GM21360 (cell line): ENCODE measurements at regions not wholly inside any gene's neighbourhood (a gene's known extent, or its start where the extent isn't known, plus 50 kb on each side); places are given as distances from the start of the nearest gene placed in this dataset.
A peak's percentile ranks its signal among the peaks of the same experiment; 100 is the strongest.
"Not testable (repeated sequence)": the region's sequence is repeated elsewhere in the genome, so short reads cannot be mapped to it uniquely, and the experiment has no call there.

Experiments
- ATAC-seq: cut with Tn5 transposase; IDR thresholded peaks from one replicate; pipeline ENCODE4 v1.9.1; 2021; ENCODE audit warnings: mild to moderate bottlenecking, moderate library complexity; ENCODE audit not compliant: unreplicated experiment

DNA sequence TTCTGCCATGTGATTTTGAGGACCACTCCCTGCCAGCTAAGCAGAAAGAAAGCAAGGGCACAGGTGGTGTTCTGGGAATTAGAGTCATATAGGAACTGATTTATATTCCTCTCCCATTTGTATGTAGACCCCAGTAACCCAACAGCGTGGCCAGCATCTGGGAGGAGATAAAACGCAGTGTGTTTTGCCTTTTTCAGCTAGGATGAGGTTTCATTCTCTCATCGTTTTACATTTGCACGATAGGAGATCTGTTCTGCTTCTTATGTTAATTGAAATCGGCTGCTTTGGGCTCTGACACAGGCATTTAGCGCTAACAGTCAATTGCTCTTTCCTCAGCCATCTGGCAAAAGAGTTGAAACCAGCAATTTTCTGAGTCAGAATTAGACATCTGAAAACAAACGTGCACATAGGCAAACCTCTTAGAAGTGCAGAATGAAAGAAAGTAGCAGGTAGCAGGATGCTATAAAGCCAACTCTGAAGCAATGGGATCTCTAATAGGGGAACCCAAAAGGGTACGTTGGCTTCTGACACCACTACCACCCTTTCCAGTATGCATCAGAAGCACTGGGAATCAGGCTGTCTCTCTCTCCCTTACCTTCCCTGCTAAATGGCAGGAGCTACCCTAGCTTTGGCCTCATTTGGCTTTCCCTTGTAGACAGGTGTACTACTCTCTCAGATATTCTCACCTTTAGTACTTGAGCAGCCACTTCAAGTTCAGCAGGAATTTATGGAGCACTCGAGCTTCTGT lies 219.1 kb downstream of the PHLDA1 start:
- ATAC-seq = no peak

DNA sequence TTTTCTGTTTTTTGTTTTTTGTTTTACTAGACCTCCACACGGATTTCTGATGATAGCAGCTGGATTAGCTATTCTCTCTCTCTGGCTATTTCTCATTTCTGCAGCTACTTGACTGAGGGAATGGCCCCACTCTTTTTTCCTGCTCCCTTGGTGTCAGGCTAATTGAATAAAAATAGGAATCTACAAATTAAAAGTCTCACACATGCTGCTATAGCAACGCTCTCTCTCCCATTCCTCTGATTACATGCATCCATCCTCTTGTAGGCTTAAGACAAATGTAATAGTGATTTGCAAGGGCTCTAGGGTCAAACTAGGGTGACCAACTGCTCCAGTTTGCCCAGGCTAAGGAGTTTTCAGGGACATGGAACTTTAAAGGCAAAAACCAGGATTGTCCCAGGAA lies 221.8 kb downstream of the PHLDA1 start:
- no peak for ATAC-seq

GRCh38 chr12:75807494-75807893 lies 224.1 kb downstream of the PHLDA1 start:
- no peak for ATAC-seq

GRCh38 chr12:75805905-75806304 lies 225.7 kb downstream of the PHLDA1 start:
- no peak for ATAC-seq

DNA sequence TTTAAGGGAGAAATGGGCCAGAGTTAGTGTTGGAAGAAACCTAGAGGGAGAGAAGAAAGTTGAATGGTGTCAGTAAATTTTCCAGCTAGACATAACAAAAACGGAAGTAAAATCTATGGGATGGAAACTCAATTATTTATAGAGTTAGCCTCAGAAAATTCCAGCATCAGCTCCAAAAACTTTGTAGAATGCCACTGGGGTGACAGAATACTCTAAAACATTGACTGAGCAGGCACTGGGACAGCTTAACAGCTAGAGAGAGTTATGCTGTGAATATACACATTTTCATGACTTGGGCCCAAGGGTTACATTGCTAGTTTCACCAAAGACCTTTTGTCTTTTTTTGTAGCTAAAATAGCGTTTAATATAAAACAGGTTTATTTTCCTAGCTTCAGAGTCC lies 226.3 kb downstream of the PHLDA1 start:
- no peak for ATAC-seq

DNA sequence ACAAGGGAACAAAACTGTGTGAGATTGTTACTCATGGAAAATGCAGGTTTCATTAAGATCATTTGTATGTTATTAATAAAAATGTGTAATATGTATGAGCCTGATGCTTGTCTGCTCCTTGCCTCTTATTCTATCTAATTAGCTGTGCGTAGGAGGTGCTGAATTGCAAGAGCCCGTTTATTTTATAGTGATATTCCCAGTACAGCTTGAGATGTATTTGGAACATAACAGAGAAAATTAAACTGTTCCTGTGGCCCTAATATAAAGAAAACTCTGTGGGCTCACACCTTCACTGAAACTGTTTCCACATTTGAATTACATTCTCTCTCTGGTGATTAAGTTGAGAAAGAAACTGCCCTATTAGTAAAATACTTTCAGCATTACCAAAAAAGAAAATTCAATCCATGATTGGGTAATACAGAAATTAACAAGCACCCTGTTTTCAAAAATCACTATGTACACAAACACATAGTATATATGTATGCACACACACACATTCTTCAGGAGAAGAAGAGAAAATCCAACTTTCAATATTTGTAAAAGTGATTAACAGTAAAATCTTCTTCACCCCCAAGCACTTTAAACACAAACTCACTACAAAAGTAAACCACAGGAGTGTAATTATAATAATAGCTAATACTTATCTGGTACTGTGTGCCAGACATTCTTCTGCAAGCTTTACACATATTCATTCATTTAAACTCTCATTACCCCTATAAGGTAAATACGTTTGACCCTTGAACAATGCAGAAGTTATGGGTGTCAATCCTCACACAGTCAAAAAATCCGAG lies 233.2 kb downstream of the PHLDA1 start:
- ATAC-seq = no peak

DNA sequence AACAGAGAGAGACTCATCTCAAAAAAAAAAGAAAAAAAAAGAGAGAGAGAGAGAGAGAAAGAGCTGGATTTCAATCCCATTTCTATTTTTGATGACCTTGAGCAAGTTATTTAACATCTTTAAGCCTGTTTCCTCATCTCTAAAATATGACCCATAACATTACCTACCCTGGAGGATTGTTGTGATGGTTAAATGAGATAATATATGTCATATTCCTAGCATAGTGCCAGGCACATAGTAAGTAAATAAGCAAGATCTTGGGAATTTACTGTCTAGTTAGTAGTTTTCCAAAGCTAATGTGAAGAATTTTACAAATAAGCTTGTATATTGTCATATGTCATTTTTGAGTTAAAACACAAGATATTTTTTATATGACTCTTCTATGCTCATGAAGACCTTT lies 236.5 kb downstream of the PHLDA1 start:
- no peak for ATAC-seq

- ATAC-seq = no peak
These were observed 238.9 kb downstream of the PHLDA1 start for GRCh38 chr12:75792687-75793086.

GRCh38 chr12:75790219-75790618 lies 241.4 kb downstream of the PHLDA1 start:
- ATAC-seq = no peak

DNA sequence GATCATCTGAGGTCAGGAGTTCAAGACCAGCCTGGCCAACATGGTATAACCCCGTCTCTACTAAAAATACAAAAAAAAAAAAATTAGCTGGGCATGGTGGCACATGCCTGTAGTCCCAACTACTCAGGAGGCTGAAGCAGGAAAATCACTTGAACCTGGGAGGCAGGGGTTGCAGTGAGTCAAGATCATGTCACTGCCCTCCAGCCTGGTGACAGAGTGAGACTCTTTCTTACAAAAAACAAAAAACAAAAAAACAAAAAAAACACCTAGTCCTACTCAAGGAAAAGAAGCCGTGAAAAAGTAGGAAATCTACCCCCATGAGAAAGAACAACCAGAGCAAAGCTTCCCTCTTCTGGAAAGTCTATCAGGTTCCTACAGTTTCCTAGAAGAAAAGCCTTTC lies 244.4 kb downstream of the PHLDA1 start:
- ATAC-seq = not testable (repeated sequence)

- no peak for ATAC-seq
These were observed 245.5 kb downstream of the PHLDA1 start for GRCh38 chr12:75786070-75786469.

- ATAC-seq = no peak
These were observed 247.0 kb downstream of the PHLDA1 start for GRCh38 chr12:75784591-75784990.

GRCh38 chr12:75783093-75783877 lies 248.3 kb downstream of the PHLDA1 start:
- no peak for ATAC-seq

DNA sequence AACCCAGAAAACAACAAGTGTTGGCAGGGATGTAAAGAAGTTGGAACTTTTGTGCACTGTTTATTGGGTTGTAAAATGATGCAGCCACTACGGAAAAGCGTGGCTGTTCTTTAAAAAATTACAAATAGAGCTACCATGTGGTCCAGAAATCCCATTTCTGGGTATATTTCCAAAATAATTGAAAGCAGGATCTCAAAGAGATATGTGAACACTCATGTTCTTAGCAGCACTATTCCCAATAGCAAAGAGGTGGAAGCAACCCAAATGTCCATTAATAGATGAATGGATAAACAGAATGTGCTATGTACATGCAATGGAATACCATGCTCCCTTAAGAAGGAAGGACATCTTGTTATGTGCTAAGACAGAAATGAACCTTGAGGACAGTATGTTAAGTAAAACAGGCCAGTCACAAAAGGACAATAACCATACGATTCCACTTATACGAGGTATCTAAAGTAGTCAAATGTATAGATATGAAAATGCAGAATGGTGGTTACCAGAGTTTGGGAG lies 249.5 kb downstream of the PHLDA1 start:
- ATAC-seq = no peak

DNA sequence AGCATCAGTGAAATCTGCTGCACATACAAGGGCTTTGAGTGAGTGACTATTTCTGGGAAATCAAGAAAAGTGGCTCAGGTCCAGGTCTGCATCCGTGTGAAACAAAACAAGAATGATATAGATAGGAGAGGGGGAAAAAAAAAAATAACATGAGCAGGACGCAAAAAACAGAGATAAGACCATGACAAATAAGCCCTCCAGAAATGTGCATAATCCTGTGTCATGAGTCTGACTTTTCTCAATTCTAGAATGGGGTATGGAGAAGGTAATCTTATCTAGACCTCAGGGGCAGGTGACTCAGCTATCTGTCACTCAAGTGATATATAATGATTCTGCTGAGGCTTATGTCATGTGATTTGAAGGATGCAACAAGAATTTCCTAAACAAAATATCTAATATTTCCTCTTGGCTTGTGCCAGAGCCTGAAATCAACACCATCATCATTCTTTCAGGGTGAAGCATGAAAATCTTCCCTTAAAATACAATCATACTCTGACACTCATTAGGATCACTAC lies 250.0 kb downstream of the PHLDA1 start:
- ATAC-seq = no peak

DNA sequence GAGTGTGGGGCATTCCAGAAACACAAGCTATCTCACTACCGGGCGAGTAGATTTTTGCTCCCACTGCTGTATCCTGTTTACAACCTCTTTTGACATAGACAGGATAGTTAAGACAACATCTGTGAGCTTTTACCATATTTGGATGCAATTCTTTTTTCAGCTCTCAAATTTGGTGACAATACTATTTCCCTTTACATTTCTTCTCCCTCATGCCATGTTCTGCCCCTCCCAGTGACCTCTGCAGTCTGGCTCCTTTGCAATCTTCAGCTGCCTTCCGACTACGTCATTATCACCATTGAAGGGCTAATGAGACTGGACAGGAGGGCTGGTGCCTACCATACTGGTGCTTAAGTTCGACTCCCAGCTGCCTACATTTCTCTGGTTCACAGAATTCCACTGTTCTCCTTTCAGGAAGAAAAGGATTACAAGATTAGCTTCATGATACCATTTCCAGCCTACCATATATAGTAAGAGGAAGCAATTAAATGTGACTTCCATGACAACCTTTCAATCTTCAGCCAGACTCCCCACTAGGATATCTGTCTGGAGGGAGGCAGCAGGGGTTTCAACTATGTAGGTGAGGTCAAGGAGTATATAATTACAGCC lies 251.6 kb downstream of the PHLDA1 start:
- ATAC-seq = no peak

DNA sequence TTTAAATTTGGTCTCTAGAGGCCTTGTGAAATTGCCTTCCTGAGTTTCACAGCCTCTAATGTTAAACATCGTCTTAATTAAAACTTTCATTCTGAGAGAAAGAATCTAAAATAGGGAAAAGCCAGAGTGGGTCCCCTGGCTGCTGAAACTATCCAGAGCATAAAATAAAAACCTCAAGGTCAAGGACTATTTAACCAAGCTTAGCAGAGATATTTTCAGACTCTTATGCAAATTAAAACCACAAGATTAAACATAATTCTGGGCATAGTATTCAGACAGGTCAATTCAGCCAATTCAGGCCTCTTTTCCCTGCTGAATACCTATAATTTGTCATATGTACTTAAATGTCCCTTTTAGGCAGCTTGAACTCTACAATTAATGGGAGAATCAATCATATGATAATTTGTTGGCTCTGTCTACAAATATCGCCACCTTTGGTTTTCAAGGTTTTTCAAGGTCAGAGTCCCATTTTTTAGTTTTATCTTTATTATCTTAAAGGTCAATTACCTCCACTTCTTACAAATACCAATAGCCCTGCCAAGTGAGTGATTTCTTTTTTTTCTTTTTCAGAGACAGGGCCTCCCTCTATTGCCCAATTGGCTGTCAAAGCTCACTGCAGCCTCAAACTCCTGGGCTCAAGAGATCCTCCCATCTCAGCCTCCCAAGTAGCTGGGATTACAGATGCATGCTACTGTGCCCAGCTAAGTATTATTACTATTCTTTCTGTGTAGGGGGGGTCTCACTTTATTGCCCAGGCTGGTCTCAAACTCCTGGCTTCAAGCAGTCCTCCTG lies 257.1 kb downstream of the PHLDA1 start:
- peak; percentile 49 for ATAC-seq

DNA sequence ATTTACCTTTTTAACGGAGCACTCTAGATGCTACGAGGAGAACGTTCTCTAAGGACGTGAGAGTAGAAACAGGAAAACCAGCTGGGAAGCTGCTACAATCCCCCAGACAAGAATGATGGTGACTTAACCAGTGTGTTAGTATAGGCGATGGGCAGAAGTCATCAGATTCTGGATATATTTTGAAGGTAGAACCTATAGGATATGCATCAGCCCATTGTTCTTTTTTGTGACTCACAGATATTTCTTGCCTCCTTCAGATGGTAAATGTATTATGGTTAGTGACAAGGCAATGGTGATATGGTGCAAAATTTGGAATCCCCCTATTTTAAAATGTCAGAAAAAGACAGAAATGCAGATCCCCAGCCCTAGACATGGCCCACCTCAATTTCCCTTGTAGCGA lies 258.2 kb downstream of the PHLDA1 start:
- no peak for ATAC-seq

DNA sequence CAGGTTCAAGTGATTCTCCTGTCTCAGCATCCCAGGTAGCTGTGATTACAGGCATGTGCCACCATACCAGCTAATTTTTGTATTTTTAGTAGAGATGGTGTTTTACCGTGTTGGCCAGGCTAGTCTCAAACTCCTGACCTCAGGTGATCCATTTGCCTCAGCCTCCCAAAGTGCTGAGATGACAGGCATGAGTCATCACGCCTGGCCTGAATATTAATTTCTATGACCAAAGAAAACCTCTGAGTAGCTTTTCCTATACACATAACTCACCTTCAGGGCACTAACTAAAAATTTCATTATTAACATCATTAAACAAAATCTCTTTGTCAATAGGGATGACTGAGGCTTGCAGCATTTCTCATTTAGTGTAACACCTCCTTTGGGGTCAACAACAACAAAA lies 259.6 kb upstream of the KRR1 start:
- no peak for ATAC-seq

GRCh38 chr12:75767957-75768356 lies 256.5 kb upstream of the KRR1 start:
- no peak for ATAC-seq
